ENCODE measurements at regions not wholly inside any gene's neighbourhood (a gene's known extent, or its start where the extent isn't known, plus 50 kb on each side); places are given as distances from the start of the nearest gene placed in this dataset.

DNA sequence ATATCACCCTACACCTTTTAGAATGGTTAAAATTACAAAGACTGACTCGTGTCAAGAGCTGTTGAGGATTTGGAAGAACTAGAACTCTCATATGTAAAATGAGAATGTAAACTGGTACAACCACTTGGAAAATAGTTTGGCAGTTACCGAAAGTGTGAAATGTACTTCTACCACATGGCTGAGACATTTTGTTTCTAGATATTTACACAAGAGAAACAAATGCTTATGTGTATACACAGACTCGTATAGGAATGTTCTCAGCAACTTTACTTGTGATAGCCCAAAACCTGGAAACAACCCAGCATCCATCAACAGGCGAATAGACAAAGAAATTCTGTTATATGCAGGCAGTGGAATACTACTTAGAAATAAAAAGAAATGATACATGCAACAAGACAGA, 103.0 kb downstream of the BRMS1L start:
- TF ChIP-seq, protein P1, sequence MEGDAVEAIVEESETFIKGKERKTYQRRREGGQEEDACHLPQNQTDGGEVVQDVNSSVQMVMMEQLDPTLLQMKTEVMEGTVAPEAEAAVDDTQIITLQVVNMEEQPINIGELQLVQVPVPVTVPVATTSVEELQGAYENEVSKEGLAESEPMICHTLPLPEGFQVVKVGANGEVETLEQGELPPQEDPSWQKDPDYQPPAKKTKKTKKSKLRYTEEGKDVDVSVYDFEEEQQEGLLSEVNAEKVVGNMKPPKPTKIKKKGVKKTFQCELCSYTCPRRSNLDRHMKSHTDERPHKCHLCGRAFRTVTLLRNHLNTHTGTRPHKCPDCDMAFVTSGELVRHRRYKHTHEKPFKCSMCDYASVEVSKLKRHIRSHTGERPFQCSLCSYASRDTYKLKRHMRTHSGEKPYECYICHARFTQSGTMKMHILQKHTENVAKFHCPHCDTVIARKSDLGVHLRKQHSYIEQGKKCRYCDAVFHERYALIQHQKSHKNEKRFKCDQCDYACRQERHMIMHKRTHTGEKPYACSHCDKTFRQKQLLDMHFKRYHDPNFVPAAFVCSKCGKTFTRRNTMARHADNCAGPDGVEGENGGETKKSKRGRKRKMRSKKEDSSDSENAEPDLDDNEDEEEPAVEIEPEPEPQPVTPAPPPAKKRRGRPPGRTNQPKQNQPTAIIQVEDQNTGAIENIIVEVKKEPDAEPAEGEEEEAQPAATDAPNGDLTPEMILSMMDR (IDR thresholded peaks at IDR 0.05 in 2 of 3, conservative IDR thresholded peaks at IDR 0.05 in 1 of 3; ENCODE audit: borderline replicate concordance in 1 of 3, insufficient read depth in 1 of 3, low read depth in 2 of 3, low read length in 2 of 3): no peak
- no peak for TF ChIP-seq SP1 (IDR thresholded peaks at IDR 0.05; ENCODE audit: low read depth)
- TF ChIP-seq FOSL1 (IDR thresholded peaks at IDR 0.05; ENCODE audit: low read depth): no peak
- no peak for TF ChIP-seq POLR2A (IDR thresholded peaks at IDR 0.05; ENCODE audit: borderline replicate concordance, extremely low read depth, insufficient read depth, insufficient read length)
- no peak for TF ChIP-seq CEBPB (IDR thresholded peaks at IDR 0.05; ENCODE audit: low read depth)
- no peak for TF ChIP-seq POLR2AphosphoS5 (IDR thresholded peaks at IDR 0.05; ENCODE audit: low read depth, low read length)
- no peak for TF ChIP-seq YY1 (IDR thresholded peaks at IDR 0.05; ENCODE audit: extremely low read depth, insufficient replicate concordance, low read depth, low read length)
- no peak for TF ChIP-seq ZFX (IDR thresholded peaks at IDR 0.05)

Data from HCT116 (cell line).